AG10803 (cell line): ENCODE measurements at regions not wholly inside any gene's neighbourhood (a gene's known extent, or its start where the extent isn't known, plus 50 kb on each side); places are given as distances from the start of the nearest gene placed in this dataset.

Source experiments
- DNase-seq: peaks from one replicate; pipeline ENCODE4 v3.0.0; 2010; ENCODE audit warnings: low read depth
- H3K4me3 ChIP-seq: 2 replicates; pipeline ENCODE4 v1.5.1; 2011; ENCODE audit warnings: mild to moderate bottlenecking, low read length, control low read depth
- TF ChIP-seq, protein P1 (sequence below): conservative IDR thresholded peaks from 2 replicates; pipeline ENCODE4 v1.5.1; 2011; ENCODE audit warnings: mild to moderate bottlenecking, low read length, control low read depth, inconsistent platforms

- peak; percentile 41 for DNase-seq
- TF ChIP-seq, protein P1, sequence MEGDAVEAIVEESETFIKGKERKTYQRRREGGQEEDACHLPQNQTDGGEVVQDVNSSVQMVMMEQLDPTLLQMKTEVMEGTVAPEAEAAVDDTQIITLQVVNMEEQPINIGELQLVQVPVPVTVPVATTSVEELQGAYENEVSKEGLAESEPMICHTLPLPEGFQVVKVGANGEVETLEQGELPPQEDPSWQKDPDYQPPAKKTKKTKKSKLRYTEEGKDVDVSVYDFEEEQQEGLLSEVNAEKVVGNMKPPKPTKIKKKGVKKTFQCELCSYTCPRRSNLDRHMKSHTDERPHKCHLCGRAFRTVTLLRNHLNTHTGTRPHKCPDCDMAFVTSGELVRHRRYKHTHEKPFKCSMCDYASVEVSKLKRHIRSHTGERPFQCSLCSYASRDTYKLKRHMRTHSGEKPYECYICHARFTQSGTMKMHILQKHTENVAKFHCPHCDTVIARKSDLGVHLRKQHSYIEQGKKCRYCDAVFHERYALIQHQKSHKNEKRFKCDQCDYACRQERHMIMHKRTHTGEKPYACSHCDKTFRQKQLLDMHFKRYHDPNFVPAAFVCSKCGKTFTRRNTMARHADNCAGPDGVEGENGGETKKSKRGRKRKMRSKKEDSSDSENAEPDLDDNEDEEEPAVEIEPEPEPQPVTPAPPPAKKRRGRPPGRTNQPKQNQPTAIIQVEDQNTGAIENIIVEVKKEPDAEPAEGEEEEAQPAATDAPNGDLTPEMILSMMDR: no peak
- no peak overlapping the region for H3K4me3 ChIP-seq
Measured at GRCh38 chr14:50035214-50035613, 81.2 kb downstream of the VCPKMT start.

DNA sequence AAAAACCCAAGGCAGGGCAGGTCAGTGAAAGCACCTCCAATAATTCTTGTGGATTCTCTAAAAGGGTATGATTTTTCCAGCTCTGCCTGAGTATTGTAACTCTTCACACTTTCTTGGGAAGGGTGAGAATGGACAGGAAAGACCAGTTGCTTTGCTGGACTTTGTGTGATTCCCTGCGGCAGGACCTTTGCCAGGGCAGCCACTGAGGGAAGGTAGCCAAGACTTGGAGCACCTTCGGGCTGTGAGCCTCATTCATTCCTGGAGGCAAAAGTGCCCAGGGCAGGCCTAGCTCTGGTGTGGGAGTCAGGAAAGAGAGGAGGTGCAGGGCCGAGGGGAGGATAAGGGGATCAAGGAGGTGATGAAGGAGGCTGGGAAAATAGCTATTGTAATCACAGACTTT, 80.2 kb downstream of the VCPKMT start:
- H3K4me3 ChIP-seq: no peak overlapping the region
- TF ChIP-seq, protein P1: no peak
- DNase-seq: no peak

GRCh38 chr14:50036637-50037036, 79.7 kb downstream of the VCPKMT start:
- no peak overlapping the region for H3K4me3 ChIP-seq
- no peak for DNase-seq
- TF ChIP-seq, protein P1: no peak

GRCh38 chr14:50037240-50037639, 79.1 kb downstream of the VCPKMT start:
- H3K4me3 ChIP-seq: no peak overlapping the region
- TF ChIP-seq, protein P1: no peak
- no peak for DNase-seq

- H3K4me3 ChIP-seq: no peak overlapping the region
- TF ChIP-seq, protein P1: no peak
- DNase-seq: no peak
Measured at GRCh38 chr14:50037852-50038251, 78.5 kb downstream of the VCPKMT start.

DNA sequence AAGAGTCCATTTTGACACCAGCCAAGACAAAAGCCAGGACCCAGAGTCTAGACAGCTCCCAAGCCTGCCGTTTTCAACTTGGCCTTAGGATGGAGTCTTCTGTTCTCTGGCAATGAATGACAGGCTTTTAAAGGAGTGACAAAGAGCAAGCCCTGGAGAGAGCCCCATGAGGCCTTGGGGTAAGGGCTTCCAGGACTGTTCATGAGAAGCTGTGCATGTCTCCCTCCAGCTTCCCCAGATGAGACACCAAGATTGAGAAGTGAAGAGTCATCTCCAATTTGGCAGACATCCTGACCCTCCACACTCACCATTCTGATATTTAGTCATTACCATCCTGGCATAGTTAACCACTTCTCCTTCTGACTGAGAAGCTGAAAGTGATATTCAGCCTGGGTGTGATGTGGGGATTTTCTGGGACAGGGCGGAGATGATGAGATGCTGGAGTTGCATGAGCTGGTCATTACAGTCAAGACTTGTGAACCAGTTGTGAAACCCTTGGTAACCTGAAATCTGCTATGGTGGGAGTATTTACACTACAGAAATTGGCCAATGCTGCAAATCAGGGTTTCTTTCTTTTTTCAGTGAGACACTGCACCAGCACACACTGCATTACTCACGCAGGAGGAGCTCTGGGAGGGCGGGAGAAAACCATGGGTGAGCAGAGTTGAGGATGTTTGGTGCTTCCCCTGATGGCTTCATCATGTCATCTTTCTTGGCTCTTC, 77.8 kb downstream of the VCPKMT start:
- no peak overlapping the region for H3K4me3 ChIP-seq
- DNase-seq: peak; percentile 98
- TF ChIP-seq, protein P1: peak; percentile 27; the same call in 1 of the 2 replicates

- no peak overlapping the region for H3K4me3 ChIP-seq
- DNase-seq: no peak
- TF ChIP-seq, protein P1: no peak
Measured at GRCh38 chr14:50039120-50039517, 77.3 kb downstream of the VCPKMT start.
